Prostate gland (tissue), 2 donors: ENCODE measurements at regions not wholly inside any gene's neighbourhood (a gene's known extent, or its start where the extent isn't known, plus 50 kb on each side); places are given as distances from the start of the nearest gene placed in this dataset.
"Not testable (repeated sequence)": the region's sequence is repeated elsewhere in the genome, so short reads cannot be mapped to it uniquely, and the experiment has no call there.

Experiments
- POLR2A ChIP-seq: fragments of 450-650 bp; IDR thresholded peaks from one replicate; pipeline ENCODE4 v1.6.1; 2016; ENCODE audit warnings: antibody characterized with exemption, mild to moderate bottlenecking
- POLR2AphosphoS5 ChIP-seq: sonication (generic); formaldehyde crosslinking; IDR thresholded peaks from one replicate; pipeline ENCODE4 v1.6.1; 2017; ENCODE audit warnings: antibody characterized with exemption
- TF ChIP-seq, protein P1 (sequence below), 4 experiments: fragments of 200-600 bp in 2 of 4; fragments of 450-650 bp in 2 of 4; sonication (generic) in 2 of 4; IDR thresholded peaks; 1 replicate in 3 of 4; 2 replicates in 1 of 4; pipeline ENCODE4 v1.5.1; 2016 to 2019; ENCODE audit warnings: antibody characterized with exemption in 4 of 4, mild to moderate bottlenecking in 2 of 4, moderate library complexity in 2 of 4

GRCh38 chr16:18152832-18153231 is 183.7 kb downstream of the NPIPA8 start:
- TF ChIP-seq POLR2A, POLR2AphosphoS5: not testable (repeated sequence)
- TF ChIP-seq, protein P1, sequence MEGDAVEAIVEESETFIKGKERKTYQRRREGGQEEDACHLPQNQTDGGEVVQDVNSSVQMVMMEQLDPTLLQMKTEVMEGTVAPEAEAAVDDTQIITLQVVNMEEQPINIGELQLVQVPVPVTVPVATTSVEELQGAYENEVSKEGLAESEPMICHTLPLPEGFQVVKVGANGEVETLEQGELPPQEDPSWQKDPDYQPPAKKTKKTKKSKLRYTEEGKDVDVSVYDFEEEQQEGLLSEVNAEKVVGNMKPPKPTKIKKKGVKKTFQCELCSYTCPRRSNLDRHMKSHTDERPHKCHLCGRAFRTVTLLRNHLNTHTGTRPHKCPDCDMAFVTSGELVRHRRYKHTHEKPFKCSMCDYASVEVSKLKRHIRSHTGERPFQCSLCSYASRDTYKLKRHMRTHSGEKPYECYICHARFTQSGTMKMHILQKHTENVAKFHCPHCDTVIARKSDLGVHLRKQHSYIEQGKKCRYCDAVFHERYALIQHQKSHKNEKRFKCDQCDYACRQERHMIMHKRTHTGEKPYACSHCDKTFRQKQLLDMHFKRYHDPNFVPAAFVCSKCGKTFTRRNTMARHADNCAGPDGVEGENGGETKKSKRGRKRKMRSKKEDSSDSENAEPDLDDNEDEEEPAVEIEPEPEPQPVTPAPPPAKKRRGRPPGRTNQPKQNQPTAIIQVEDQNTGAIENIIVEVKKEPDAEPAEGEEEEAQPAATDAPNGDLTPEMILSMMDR (IDR thresholded peaks at IDR 0.05), result not testable (repeated sequence)
